ENCODE measurements at regions not wholly inside any gene's neighbourhood (a gene's known extent, or its start where the extent isn't known, plus 50 kb on each side); places are given as distances from the start of the nearest gene placed in this dataset.

DNA sequence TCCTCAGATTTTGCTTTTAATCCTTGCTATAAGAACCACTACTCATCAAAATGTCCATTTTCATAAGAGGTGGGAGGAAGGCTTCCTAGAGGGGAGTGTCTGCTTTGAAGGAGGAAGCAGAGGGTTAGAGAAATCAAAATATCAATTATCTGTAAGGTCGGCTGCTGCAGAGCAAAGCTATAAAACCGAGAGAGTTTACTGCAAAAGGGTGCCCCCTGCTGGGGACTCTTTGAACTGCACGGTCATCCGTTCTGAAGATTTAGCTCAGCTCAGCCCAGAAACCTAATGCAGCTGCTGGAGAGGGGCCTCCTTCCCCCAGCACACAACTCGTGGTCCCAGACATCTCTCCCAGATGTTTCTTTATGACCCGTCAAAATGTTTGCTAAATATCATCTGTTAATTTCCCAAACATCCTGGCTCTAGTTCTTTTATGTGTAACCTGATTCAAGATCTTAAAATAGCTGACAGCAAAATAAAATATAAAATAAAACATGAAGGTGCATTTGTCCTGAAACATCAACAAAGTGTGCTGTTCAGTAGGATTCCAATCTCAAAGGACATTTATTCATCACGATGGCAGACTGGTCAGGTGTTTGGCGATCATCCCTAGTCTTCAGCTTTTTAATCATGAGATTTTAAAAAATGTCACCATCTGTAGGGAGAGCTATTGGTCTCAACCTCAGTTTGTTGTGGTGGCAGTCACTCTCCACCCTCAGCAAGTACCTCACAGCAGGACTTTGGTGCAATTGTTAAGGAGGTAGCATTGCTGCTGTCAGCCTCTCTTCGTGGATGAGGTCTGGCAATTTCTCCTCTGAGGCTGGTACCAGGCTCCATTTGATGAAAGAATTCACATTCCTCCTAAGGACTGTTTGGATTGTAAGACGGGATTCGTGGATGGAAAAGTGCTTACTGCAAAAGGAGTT is 185.9 kb downstream of the MTX2 start (continued):
- TF ChIP-seq, protein P1, sequence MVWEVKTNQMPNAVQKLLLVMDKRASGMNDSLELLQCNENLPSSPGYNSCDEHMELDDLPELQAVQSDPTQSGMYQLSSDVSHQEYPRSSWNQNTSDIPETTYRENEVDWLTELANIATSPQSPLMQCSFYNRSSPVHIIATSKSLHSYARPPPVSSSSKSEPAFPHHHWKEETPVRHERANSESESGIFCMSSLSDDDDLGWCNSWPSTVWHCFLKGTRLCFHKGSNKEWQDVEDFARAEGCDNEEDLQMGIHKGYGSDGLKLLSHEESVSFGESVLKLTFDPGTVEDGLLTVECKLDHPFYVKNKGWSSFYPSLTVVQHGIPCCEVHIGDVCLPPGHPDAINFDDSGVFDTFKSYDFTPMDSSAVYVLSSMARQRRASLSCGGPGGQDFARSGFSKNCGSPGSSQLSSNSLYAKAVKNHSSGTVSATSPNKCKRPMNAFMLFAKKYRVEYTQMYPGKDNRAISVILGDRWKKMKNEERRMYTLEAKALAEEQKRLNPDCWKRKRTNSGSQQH (CRISPR knock-in tag; IDR thresholded peaks at IDR 0.05; ENCODE audit: low read depth) = no peak
- TF ChIP-seq, protein P2, sequence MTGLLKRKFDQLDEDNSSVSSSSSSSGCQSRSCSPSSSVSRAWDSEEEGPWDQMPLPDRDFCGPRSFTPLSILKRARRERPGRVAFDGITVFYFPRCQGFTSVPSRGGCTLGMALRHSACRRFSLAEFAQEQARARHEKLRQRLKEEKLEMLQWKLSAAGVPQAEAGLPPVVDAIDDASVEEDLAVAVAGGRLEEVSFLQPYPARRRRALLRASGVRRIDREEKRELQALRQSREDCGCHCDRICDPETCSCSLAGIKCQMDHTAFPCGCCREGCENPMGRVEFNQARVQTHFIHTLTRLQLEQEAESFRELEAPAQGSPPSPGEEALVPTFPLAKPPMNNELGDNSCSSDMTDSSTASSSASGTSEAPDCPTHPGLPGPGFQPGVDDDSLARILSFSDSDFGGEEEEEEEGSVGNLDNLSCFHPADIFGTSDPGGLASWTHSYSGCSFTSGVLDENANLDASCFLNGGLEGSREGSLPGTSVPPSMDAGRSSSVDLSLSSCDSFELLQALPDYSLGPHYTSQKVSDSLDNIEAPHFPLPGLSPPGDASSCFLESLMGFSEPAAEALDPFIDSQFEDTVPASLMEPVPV (CRISPR knock-in tag; IDR thresholded peaks at IDR 0.05) = no peak
- no peak for TF ChIP-seq KLF11 (CRISPR knock-in tag; IDR thresholded peaks at IDR 0.05)
- TF ChIP-seq, protein P3, sequence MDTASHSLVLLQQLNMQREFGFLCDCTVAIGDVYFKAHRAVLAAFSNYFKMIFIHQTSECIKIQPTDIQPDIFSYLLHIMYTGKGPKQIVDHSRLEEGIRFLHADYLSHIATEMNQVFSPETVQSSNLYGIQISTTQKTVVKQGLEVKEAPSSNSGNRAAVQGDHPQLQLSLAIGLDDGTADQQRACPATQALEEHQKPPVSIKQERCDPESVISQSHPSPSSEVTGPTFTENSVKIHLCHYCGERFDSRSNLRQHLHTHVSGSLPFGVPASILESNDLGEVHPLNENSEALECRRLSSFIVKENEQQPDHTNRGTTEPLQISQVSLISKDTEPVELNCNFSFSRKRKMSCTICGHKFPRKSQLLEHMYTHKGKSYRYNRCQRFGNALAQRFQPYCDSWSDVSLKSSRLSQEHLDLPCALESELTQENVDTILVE (CRISPR knock-in tag; IDR thresholded peaks at IDR 0.05) = 0 out of 2 replicates have a peak, but pooled peaks have one; percentile 37
- TF ChIP-seq ZNF282 (IDR thresholded peaks at IDR 0.05; ENCODE audit: partially characterized antibody) = no peak
- no peak for TF ChIP-seq MIER2 (CRISPR knock-in tag; IDR thresholded peaks at IDR 0.05)
- no peak for TF ChIP-seq NFIC (IDR thresholded peaks at IDR 0.05; ENCODE audit: low read length)
- TF ChIP-seq, protein P4, sequence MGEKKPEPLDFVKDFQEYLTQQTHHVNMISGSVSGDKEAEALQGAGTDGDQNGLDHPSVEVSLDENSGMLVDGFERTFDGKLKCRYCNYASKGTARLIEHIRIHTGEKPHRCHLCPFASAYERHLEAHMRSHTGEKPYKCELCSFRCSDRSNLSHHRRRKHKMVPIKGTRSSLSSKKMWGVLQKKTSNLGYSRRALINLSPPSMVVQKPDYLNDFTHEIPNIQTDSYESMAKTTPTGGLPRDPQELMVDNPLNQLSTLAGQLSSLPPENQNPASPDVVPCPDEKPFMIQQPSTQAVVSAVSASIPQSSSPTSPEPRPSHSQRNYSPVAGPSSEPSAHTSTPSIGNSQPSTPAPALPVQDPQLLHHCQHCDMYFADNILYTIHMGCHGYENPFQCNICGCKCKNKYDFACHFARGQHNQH (CRISPR knock-in tag; IDR thresholded peaks at IDR 0.05) = peak; percentile 51; the same call in 1 of the 2 replicates
- TF ChIP-seq, protein P5, sequence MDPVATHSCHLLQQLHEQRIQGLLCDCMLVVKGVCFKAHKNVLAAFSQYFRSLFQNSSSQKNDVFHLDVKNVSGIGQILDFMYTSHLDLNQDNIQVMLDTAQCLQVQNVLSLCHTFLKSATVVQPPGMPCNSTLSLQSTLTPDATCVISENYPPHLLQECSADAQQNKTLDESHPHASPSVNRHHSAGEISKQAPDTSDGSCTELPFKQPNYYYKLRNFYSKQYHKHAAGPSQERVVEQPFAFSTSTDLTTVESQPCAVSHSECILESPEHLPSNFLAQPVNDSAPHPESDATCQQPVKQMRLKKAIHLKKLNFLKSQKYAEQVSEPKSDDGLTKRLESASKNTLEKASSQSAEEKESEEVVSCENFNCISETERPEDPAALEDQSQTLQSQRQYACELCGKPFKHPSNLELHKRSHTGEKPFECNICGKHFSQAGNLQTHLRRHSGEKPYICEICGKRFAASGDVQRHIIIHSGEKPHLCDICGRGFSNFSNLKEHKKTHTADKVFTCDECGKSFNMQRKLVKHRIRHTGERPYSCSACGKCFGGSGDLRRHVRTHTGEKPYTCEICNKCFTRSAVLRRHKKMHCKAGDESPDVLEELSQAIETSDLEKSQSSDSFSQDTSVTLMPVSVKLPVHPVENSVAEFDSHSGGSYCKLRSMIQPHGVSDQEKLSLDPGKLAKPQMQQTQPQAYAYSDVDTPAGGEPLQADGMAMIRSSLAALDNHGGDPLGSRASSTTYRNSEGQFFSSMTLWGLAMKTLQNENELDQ (CRISPR knock-in tag; IDR thresholded peaks at IDR 0.05; ENCODE audit: borderline replicate concordance) = no peak
- TF ChIP-seq, protein P6, sequence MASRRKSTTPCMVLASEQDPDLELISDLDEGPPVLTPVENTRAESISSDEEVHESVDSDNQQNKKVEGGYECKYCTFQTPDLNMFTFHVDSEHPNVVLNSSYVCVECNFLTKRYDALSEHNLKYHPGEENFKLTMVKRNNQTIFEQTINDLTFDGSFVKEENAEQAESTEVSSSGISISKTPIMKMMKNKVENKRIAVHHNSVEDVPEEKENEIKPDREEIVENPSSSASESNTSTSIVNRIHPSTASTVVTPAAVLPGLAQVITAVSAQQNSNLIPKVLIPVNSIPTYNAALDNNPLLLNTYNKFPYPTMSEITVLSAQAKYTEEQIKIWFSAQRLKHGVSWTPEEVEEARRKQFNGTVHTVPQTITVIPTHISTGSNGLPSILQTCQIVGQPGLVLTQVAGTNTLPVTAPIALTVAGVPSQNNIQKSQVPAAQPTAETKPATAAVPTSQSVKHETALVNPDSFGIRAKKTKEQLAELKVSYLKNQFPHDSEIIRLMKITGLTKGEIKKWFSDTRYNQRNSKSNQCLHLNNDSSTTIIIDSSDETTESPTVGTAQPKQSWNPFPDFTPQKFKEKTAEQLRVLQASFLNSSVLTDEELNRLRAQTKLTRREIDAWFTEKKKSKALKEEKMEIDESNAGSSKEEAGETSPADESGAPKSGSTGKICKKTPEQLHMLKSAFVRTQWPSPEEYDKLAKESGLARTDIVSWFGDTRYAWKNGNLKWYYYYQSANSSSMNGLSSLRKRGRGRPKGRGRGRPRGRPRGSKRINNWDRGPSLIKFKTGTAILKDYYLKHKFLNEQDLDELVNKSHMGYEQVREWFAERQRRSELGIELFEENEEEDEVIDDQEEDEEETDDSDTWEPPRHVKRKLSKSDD (CRISPR knock-in tag; IDR thresholded peaks at IDR 0.05; ENCODE audit: low read depth) = no peak
- no peak for TF ChIP-seq ZNF598 (CRISPR knock-in tag; IDR thresholded peaks at IDR 0.05; ENCODE audit: borderline replicate concordance)
- TF ChIP-seq ZNF792 (CRISPR knock-in tag; IDR thresholded peaks at IDR 0.05) = 0 out of 2 replicates have a peak, but pooled peaks have one; percentile 23
- TF ChIP-seq, protein P7, sequence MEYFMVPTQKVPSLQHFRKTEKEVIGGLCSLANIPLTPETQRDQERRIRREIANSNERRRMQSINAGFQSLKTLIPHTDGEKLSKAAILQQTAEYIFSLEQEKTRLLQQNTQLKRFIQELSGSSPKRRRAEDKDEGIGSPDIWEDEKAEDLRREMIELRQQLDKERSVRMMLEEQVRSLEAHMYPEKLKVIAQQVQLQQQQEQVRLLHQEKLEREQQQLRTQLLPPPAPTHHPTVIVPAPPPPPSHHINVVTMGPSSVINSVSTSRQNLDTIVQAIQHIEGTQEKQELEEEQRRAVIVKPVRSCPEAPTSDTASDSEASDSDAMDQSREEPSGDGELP (IDR thresholded peaks at IDR 0.05; ENCODE audit: borderline replicate concordance, low read depth) = no peak
- TF ChIP-seq, protein P8, sequence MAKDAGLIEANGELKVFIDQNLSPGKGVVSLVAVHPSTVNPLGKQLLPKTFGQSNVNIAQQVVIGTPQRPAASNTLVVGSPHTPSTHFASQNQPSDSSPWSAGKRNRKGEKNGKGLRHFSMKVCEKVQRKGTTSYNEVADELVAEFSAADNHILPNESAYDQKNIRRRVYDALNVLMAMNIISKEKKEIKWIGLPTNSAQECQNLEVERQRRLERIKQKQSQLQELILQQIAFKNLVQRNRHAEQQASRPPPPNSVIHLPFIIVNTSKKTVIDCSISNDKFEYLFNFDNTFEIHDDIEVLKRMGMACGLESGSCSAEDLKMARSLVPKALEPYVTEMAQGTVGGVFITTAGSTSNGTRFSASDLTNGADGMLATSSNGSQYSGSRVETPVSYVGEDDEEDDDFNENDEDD (CRISPR knock-in tag; IDR thresholded peaks at IDR 0.05; ENCODE audit: borderline replicate concordance) = no peak

Data from HepG2 (cell line).